SH-SY5Y (cell line): ENCODE measurements at regions not wholly inside any gene's neighbourhood (a gene's known extent, or its start where the extent isn't known, plus 50 kb on each side); places are given as distances from the start of the nearest gene placed in this dataset.

Experiments used
- GATA2 ChIP-seq: IDR thresholded peaks from 2 replicates; pipeline ENCODE4 v1.6.1; 2011; ENCODE audit warnings: mild to moderate bottlenecking, low read depth, low read length
- GATA3 ChIP-seq: IDR thresholded peaks from 2 replicates; pipeline ENCODE4 v1.6.1; 2011; ENCODE audit warnings: low read depth, mild to moderate bottlenecking, low read length, moderate library complexity

GRCh38 chr2:16059393-16060016 lies 119.2 kb downstream of the MYCN start:
- TF ChIP-seq GATA2 (no peak), GATA3 (no peak)
